Mucosa of descending colon (tissue), 3 donors: ENCODE measurements at regions not wholly inside any gene's neighbourhood (a gene's known extent, or its start where the extent isn't known, plus 50 kb on each side); places are given as distances from the start of the nearest gene placed in this dataset.

ENCODE experiments used
- ATAC-seq: fragments of 200-7000 bp; cut with Tn5 transposase; one replicate; pipeline ENCODE4 v1.9.1; 2020; ENCODE audit warnings: mild to moderate bottlenecking, moderate library complexity
- DNase-seq, 3 donors: peaks; one replicate each; pipeline ENCODE4 v3.0.0-alpha.2; 2020
- H3K36me3 ChIP-seq: fragments of 200-600 bp; one replicate; pipeline ENCODE4 v1.8.0; 2021; ENCODE audit warnings: low read depth, mild to moderate bottlenecking
- H3K4me1 ChIP-seq: fragments of 200-600 bp; one replicate; pipeline ENCODE4 v1.8.0; 2021; ENCODE audit warnings: low read depth, mild to moderate bottlenecking
- H3K4me3 ChIP-seq: fragments of 200-600 bp; one replicate; pipeline ENCODE4 v1.8.0; 2021; ENCODE audit warnings: mild to moderate bottlenecking
- H3K9me3 ChIP-seq: fragments of 200-600 bp; one replicate; pipeline ENCODE4 v1.8.0; 2021; ENCODE audit warnings: mild to moderate bottlenecking
- intact Hi-C, 2 donors: fragments of 100-400 bp; cut with DNase I in 1 of 2; cut with micrococcal nuclease in 1 of 2; formaldehyde crosslinking; loops; one replicate each; pipeline versions ENCODE4 v1.11.0 to v1.11.1; 2022; cut with DNase I, micrococcal nuclease
- TF ChIP-seq, protein P1 (sequence below): fragments of 200-600 bp; IDR thresholded peaks from one replicate; pipeline ENCODE4 v1.8.0; 2022; ENCODE audit warnings: antibody characterized with exemption, mild to moderate bottlenecking
- donor health status: DM: no; HTN: no; CAD: no; lungs with moderate emphysema.
- donor health status: DM: no; HTN: no; CAD: no.
- donor health status: DM: no; HTN: yes; CAD: no.

DNA sequence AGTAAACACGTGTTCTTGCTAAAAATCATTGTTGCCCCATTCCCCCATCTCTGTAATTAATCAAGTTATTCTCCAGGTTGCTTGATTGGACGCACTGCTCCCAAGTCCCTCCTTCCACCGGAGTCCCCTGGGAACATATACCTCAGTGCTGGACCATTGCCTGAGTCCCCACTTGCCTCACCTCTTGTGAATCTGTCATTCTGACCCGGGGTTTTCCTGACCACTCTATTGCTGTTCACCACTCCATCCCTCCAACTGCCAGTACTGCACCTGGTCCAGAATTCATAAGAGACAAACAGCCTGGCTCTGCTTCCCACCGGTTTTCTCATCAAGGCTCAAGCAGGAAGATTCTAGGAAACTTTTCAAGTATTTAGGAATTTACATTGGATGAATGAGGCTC is 555.9 kb downstream of the VRK1 start:
- Histone ChIP-seq H3K36me3 (no peaks in the 10 kb centered on the region), H3K4me1 (no peaks in the 10 kb centered on the region), H3K4me3 (no peak overlapping the region), H3K9me3 (no peaks in the 10 kb centered on the region)
- DNase-seq (no peak), ATAC-seq (no peak)
- TF ChIP-seq, protein P1, sequence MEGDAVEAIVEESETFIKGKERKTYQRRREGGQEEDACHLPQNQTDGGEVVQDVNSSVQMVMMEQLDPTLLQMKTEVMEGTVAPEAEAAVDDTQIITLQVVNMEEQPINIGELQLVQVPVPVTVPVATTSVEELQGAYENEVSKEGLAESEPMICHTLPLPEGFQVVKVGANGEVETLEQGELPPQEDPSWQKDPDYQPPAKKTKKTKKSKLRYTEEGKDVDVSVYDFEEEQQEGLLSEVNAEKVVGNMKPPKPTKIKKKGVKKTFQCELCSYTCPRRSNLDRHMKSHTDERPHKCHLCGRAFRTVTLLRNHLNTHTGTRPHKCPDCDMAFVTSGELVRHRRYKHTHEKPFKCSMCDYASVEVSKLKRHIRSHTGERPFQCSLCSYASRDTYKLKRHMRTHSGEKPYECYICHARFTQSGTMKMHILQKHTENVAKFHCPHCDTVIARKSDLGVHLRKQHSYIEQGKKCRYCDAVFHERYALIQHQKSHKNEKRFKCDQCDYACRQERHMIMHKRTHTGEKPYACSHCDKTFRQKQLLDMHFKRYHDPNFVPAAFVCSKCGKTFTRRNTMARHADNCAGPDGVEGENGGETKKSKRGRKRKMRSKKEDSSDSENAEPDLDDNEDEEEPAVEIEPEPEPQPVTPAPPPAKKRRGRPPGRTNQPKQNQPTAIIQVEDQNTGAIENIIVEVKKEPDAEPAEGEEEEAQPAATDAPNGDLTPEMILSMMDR = no peak
- intact Hi-C loops = no loop called here

DNA sequence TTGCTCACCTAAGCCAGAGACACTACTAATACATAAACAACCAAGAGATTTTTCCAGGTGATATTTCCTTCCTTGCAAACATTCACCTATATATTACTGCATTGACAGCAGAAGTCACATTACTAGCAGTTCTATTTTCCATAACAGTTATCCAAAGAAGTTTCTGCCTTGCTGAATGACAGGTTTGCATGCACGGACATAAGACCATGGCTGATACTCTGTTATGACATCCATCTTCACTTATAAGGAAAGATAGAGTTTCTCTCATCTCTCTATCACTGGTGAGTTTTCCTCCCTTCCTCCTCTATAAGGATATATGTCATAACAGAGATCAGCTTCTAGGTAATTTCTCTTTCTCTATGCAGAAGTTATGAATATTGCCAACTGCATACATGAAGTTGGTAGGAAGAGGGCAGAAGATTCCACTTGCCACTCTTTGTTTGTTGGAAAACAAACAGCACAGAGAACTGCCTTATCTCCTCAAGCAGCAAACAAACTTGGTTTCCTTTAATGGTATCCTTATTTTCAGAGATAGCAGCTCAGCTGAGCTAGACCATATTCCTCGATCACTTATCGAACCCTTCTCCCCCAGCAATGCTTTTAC is 557.0 kb downstream of the VRK1 start:
- ATAC-seq (no peak), DNase-seq (no peak)
- intact Hi-C loops = no loop called here
- no peaks in the 10 kb centered on the region for H3K4me1 ChIP-seq
- no peaks in the 10 kb centered on the region for H3K9me3 ChIP-seq
- H3K4me3 ChIP-seq = no peak overlapping the region
- H3K36me3 ChIP-seq = no peaks in the 10 kb centered on the region
- TF ChIP-seq, protein P1 = no peak

DNA sequence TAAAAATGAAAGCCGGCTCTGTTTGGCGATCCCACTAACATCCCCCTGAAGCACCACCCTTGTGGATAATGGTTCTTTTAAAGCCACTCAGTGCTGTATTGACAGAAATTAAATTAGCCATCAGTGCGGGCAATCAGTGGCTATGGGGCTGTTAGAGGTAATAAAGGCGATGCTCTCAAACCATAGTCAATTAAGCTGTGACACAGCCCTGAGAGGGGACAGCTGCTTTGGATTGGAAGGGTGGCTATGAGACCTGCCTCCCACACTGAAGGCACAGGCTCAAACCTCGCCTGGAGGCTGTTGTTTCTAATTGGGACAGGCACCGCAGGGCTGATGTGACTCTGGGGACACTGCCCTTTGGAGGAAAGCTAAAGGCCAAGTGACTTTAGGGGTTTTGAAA is 562.2 kb downstream of the VRK1 start:
- no peak for ATAC-seq
- Histone ChIP-seq H3K36me3 (no peaks in the 10 kb centered on the region), H3K9me3 (no peaks in the 10 kb centered on the region), H3K4me1 (no peaks in the 10 kb centered on the region), H3K4me3 (no peak overlapping the region)
- intact Hi-C loops = no loop called here
- TF ChIP-seq, protein P1 = no peak
- DNase-seq = no peak

DNA sequence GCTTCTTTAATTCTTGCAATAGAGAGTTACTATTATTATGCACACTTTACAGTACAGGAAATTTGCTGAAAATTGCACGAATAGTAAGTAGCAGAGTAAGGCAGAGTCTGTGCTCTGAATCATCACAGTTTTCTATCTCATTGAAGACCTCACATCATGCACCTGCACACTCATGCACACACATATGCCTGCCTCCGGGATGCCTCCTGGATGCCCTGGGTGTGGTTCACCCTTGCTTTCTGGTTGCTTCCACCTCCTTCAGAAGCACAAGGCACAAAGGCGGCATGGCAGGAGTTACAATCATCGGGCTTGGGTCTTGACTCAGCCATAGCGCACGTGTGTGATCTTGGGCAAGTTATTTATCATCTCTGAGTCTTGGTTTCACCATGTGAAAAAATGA is 564.0 kb downstream of the VRK1 start:
- no peak for ATAC-seq

DNA sequence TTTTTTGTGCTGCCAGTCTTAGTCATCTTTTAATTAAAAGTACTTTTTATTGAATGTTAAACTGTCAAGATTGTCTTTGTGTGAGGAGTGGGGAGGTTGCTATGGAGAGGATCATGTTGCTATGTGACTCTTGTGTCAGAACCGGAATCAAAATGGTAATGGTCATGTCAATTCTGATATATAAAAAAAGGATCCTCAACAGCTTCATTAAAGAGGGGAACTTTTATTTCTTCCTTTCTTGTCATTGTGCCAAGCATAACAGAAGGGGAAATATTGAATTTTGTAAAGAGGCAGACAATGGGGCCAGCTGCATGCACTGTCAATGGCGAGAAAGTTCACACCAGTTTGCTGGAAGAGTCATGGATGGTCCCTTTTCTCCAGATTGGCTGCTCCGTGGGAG is 564.8 kb downstream of the VRK1 start:
- no peaks in the 10 kb centered on the region for H3K36me3 ChIP-seq
- H3K4me1 ChIP-seq = no peaks in the 10 kb centered on the region
- no peaks in the 10 kb centered on the region for H3K9me3 ChIP-seq
- no peak overlapping the region for H3K4me3 ChIP-seq
- intact Hi-C loops = no loop called here
- no peak for DNase-seq
- TF ChIP-seq, protein P1 = no peak
- ATAC-seq = no peak

More for the DNA sequence above, 564.0 kb downstream of the VRK1 start:
- no peaks in the 10 kb centered on the region for H3K36me3 ChIP-seq
- TF ChIP-seq, protein P1 = no peak
- no peak for DNase-seq
- H3K9me3 ChIP-seq = no peaks in the 10 kb centered on the region
- intact Hi-C loops = no loop called here
- no peaks in the 10 kb centered on the region for H3K4me1 ChIP-seq
- no peak overlapping the region for H3K4me3 ChIP-seq

DNA sequence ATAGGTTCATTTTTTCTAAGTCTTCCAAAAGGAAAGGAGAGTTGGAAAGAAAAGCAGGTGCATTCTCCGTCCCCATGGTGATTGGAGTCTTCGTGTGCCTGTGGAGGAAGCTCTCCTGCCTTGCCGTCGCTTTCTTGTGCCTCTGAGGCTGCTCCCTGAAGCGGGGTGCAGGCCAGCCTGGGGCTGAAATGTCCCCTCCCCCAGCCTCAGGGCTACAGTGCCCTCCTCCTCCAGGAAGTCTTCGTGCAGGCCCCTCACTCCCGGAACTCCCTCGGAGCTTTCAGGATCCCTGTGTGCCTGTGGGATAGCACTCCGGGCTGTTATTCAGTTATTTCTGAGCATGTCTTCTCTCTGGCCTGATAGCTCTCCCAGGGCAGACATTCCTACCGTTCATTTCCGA is 569.2 kb downstream of the VRK1 start:
- H3K36me3 ChIP-seq = no peaks in the 10 kb centered on the region
- DNase-seq (no peak), ATAC-seq (no peak)
- H3K9me3 ChIP-seq = no peaks in the 10 kb centered on the region
- no peak overlapping the region for H3K4me3 ChIP-seq
- intact Hi-C loops = no loop called here
- TF ChIP-seq, protein P1 = no peak
- H3K4me1 ChIP-seq = no peaks in the 10 kb centered on the region
